MM.1S (cell line): ENCODE measurements at regions not wholly inside any gene's neighbourhood (a gene's known extent, or its start where the extent isn't known, plus 50 kb on each side); places are given as distances from the start of the nearest gene placed in this dataset.

Experiments used
- DNase-seq: peaks from one replicate; pipeline ENCODE4 v3.0.0-alpha.2; 2015
- H2AFZ ChIP-seq: fragments of 300-600 bp; sonication (generic); 2 replicates; pipeline ENCODE4 v1.6.0; 2016; ENCODE audit warnings: antibody characterized with exemption, low read length
- H3F3A ChIP-seq: fragments of 300-600 bp; sonication (generic); 2 replicates; pipeline ENCODE4 v1.6.1; 2016; ENCODE audit warnings: mild to moderate bottlenecking, antibody characterized with exemption, low read length, moderate library complexity, mixed read lengths; ENCODE audit not compliant: insufficient read depth
- H3K27ac ChIP-seq: fragments of 300-600 bp; sonication (generic); 2 replicates; pipeline ENCODE4 v1.5.1; 2016; ENCODE audit warnings: mild to moderate bottlenecking, low read length
- H3K27me3 ChIP-seq: fragments of 300-600 bp; sonication (generic); replicated peaks from 2 replicates; pipeline ENCODE4 v1.6.0; 2016; ENCODE audit warnings: low read length; ENCODE audit not compliant: insufficient read depth
- H3K36me3 ChIP-seq: fragments of 300-600 bp; sonication (generic); replicated peaks from 2 replicates; pipeline ENCODE4 v1.6.1; 2016; ENCODE audit warnings: mild to moderate bottlenecking, low read length, mixed read lengths; ENCODE audit not compliant: insufficient read depth
- H3K4me1 ChIP-seq: fragments of 300-600 bp; sonication (generic); 2 replicates; pipeline ENCODE4 v1.6.1; 2016; ENCODE audit warnings: low read length, mixed read lengths
- H3K4me2 ChIP-seq: fragments of 300-600 bp; sonication (generic); 2 replicates; pipeline ENCODE4 v1.6.0; 2016; ENCODE audit warnings: low read depth, low read length
- H3K4me3 ChIP-seq: fragments of 300-600 bp; sonication (generic); 2 replicates; pipeline ENCODE4 v1.5.1; 2016; ENCODE audit warnings: low read length, mixed read lengths
- H3K79me2 ChIP-seq: fragments of 300-600 bp; sonication (generic); 2 replicates; pipeline ENCODE4 v1.6.1; 2016; ENCODE audit warnings: mixed run types, low read length, mixed read lengths
- H3K9ac ChIP-seq: fragments of 300-600 bp; sonication (generic); 2 replicates; pipeline ENCODE4 v1.6.1; 2016; ENCODE audit warnings: low read length, mixed read lengths
- H3K9me2 ChIP-seq: fragments of 300-600 bp; sonication (generic); replicated peaks from 2 replicates; pipeline ENCODE4 v1.6.1; 2016; ENCODE audit warnings: mild to moderate bottlenecking, low read length, mixed read lengths; ENCODE audit not compliant: insufficient read depth
- H3K9me3 ChIP-seq: fragments of 300-600 bp; sonication (generic); replicated peaks from 2 replicates; pipeline ENCODE4 v1.6.1; 2016; ENCODE audit warnings: mild to moderate bottlenecking, low read length, mixed read lengths; ENCODE audit not compliant: insufficient read depth
- H4K20me1 ChIP-seq: fragments of 300-600 bp; sonication (generic); 2 replicates; pipeline ENCODE4 v1.6.1; 2016; ENCODE audit warnings: mild to moderate bottlenecking, low read length, moderate library complexity, mixed read lengths; ENCODE audit not compliant: insufficient read depth
- CTCF ChIP-seq: fragments of 300-600 bp; sonication (generic); IDR thresholded peaks from 2 replicates; pipeline ENCODE4 v1.5.1; 2016; ENCODE audit warnings: antibody characterized with exemption, low read length, mixed read lengths
- EZH2 ChIP-seq: fragments of 300-600 bp; sonication (generic); optimal IDR thresholded peaks from 2 replicates; pipeline ENCODE3; 2017; ENCODE audit warnings: low read depth, mild to moderate bottlenecking, antibody characterized with exemption, low read length, mixed read lengths
- EZH2phosphoT487 ChIP-seq: fragments of 300-600 bp; sonication (generic); IDR thresholded peaks from 2 replicates; pipeline ENCODE4 v1.6.1; 2018; ENCODE audit warnings: antibody characterized with exemption, low read length

GRCh38 chr20:56765172-56766073 is 136.3 kb downstream of the TFAP2C start:
- no peaks in the 10 kb centered on the region for H3F3A ChIP-seq
- 0 out of 2 replicates have a peak, but pooled peaks cover 7% of the 10 kb centered on the region for H3K27me3 ChIP-seq
- no peak for TF ChIP-seq EZH2phosphoT487
- TF ChIP-seq EZH2, result no peak
- TF ChIP-seq CTCF, result no peak
- H3K9ac ChIP-seq, result no peak overlapping the region
- H2AFZ ChIP-seq, result no peak overlapping the region
- no peaks in the 10 kb centered on the region for H4K20me1 ChIP-seq
- no peaks in the 10 kb centered on the region for H3K79me2 ChIP-seq
- no peaks in the 10 kb centered on the region for H3K9me2 ChIP-seq
- no peak overlapping the region for H3K4me3 ChIP-seq
- no peak overlapping the region for H3K4me2 ChIP-seq
- no peak for DNase-seq
- no peak overlapping the region for H3K27ac ChIP-seq
- no peaks in the 10 kb centered on the region for H3K4me1 ChIP-seq
- no peaks in the 10 kb centered on the region for H3K9me3 ChIP-seq
- no peaks in the 10 kb centered on the region for H3K36me3 ChIP-seq

GRCh38 chr20:56766528-56766927 is 137.4 kb downstream of the TFAP2C start:
- Histone ChIP-seq H3K9ac (no peak overlapping the region), H3K9me2 (no peaks in the 10 kb centered on the region), H3K27me3 (0 out of 2 replicates have a peak, but pooled peaks cover 7% of the 10 kb centered on the region), H4K20me1 (no peaks in the 10 kb centered on the region), H3K4me1 (no peaks in the 10 kb centered on the region), H3K36me3 (no peaks in the 10 kb centered on the region), H3K4me2 (no peak overlapping the region), H3K4me3 (no peak overlapping the region), H2AFZ (no peak overlapping the region; the same call in 1 of the 2 replicates), H3K27ac (no peak overlapping the region), H3K79me2 (no peaks in the 10 kb centered on the region), H3K9me3 (no peaks in the 10 kb centered on the region), H3F3A (no peaks in the 10 kb centered on the region)
- TF ChIP-seq CTCF (no peak), EZH2 (no peak), EZH2phosphoT487 (no peak)
- no peak for DNase-seq

- H3K9me2 ChIP-seq, result no peaks in the 10 kb centered on the region
- H2AFZ ChIP-seq, result no peak overlapping the region
- no peak overlapping the region for H3K27ac ChIP-seq
- H3K79me2 ChIP-seq, result no peaks in the 10 kb centered on the region
- 0 out of 2 replicates have a peak, but pooled peaks cover 7% of the 10 kb centered on the region for H3K27me3 ChIP-seq
- no peak for TF ChIP-seq CTCF
- no peak for TF ChIP-seq EZH2
- no peak for TF ChIP-seq EZH2phosphoT487
- no peak overlapping the region for H3K4me2 ChIP-seq
- no peaks in the 10 kb centered on the region for H3F3A ChIP-seq
- no peaks in the 10 kb centered on the region for H4K20me1 ChIP-seq
- no peak for DNase-seq
- H3K4me1 ChIP-seq, result no peaks in the 10 kb centered on the region
- H3K36me3 ChIP-seq, result no peaks in the 10 kb centered on the region
- H3K9ac ChIP-seq, result no peak overlapping the region
- no peak overlapping the region for H3K4me3 ChIP-seq
- H3K9me3 ChIP-seq, result no peaks in the 10 kb centered on the region
Measured at GRCh38 chr20:56769921-56770600, 141.0 kb downstream of the TFAP2C start.
